Endodermal cell (in vitro differentiated cells): ENCODE measurements at regions not wholly inside any gene's neighbourhood (a gene's known extent, or its start where the extent isn't known, plus 50 kb on each side); places are given as distances from the start of the nearest gene placed in this dataset.

ENCODE experiments used
- DNase-seq: peaks from one replicate; pipeline ENCODE4 v3.0.0-alpha.2; 2017
- H3K27ac ChIP-seq: 2 replicates; pipeline ENCODE4 v1.5.1; 2013; ENCODE audit warnings: mild to moderate bottlenecking, low read depth, low read length, moderate library complexity
- H3K27me3 ChIP-seq: 2 replicates; pipeline ENCODE4 v1.6.1; 2013; ENCODE audit warnings: mild to moderate bottlenecking, low read length, moderate library complexity; ENCODE audit not compliant: insufficient read depth, control insufficient read depth, poor library complexity, severe bottlenecking
- H3K36me3 ChIP-seq: 2 replicates; pipeline ENCODE4 v1.7.0; 2013; ENCODE audit warnings: mild to moderate bottlenecking, low read length, moderate library complexity; ENCODE audit not compliant: control insufficient read depth, insufficient read depth
- H3K4me1 ChIP-seq: one replicate; pipeline ENCODE4 v1.7.0; 2013; ENCODE audit warnings: low read length; ENCODE audit not compliant: control insufficient read depth, insufficient read depth
- H3K4me3 ChIP-seq: 2 replicates; pipeline ENCODE4 v1.5.1; 2013; ENCODE audit warnings: mild to moderate bottlenecking, low read length, moderate library complexity
- H3K9ac ChIP-seq: 2 replicates; pipeline ENCODE4 v1.6.1; 2013; ENCODE audit warnings: mild to moderate bottlenecking, low read length, moderate library complexity; ENCODE audit not compliant: poor library complexity, severe bottlenecking; ENCODE audit errors: extremely low read depth
- H3K9me3 ChIP-seq: 2 replicates; pipeline ENCODE4 v1.6.1; 2013; ENCODE audit warnings: mild to moderate bottlenecking, low read length, moderate library complexity; ENCODE audit not compliant: control insufficient read depth
- H3K27ac Mint-ChIP-seq: 2 replicates; pipeline ENCODE4 v1.8.0; 2020; ENCODE audit warnings: mixed read lengths
- H3K27me3 Mint-ChIP-seq: 2 replicates; pipeline ENCODE4 v1.8.0; 2021; ENCODE audit warnings: mild to moderate bottlenecking, mixed read lengths; ENCODE audit not compliant: insufficient read depth
- H3K36me3 Mint-ChIP-seq: 2 replicates; pipeline ENCODE4 v1.8.0; 2020; ENCODE audit warnings: low read depth, mixed read lengths
- H3K4me1 Mint-ChIP-seq: 2 replicates; pipeline ENCODE4 v1.8.0; 2020; ENCODE audit warnings: mixed read lengths
- H3K4me3 Mint-ChIP-seq: 2 replicates; pipeline ENCODE4 v1.8.0; 2020; ENCODE audit warnings: mild to moderate bottlenecking, moderate library complexity, mixed read lengths
- H3K9me3 Mint-ChIP-seq: 2 replicates; pipeline ENCODE4 v1.8.0; 2020; ENCODE audit warnings: mild to moderate bottlenecking, mixed read lengths
- WGBS, 2 experiments: methylation state at CpG; one replicate each; pipeline versions ENCODE4 v1.1.5 to v1.1.7; 2013; ENCODE audit warnings: missing lambda C conversion rate in 2 of 2, mixed read lengths in 1 of 2; ENCODE audit not compliant: insufficient coverage in 1 of 2, insufficient read length in 1 of 2; 5-methylcytosine and 5-hydroxymethylcytosine counted together
- TF ChIP-seq, protein P1 (sequence below): fragments of 200-600 bp; sonication (generic); conservative IDR thresholded peaks from 2 replicates; pipeline ENCODE4 v1.5.0; 2021; ENCODE audit warnings: antibody characterized with exemption, mild to moderate bottlenecking

DNA sequence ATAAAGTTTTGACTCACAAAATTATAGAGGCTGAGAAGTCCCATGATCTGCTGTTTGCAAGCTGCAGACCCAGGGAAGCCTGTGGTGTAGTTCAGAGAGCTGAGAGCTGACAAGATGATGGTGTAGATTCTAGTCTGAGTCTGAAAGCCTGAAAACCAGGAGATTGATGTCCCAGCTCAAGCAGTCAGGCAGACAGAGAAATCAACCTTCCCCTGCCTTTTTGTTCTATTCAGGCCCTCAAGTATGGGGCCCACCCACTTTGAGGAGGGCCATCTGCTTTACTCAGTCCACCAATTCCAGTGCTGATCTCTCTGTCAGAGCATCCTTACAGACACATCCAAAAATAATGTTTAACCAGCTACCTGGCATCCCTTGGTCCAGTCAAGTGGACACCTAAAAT is 479.6 kb downstream of the STK39 start:
- no peaks in the 10 kb centered on the region for H3K27me3 ChIP-seq
- TF ChIP-seq, protein P1, sequence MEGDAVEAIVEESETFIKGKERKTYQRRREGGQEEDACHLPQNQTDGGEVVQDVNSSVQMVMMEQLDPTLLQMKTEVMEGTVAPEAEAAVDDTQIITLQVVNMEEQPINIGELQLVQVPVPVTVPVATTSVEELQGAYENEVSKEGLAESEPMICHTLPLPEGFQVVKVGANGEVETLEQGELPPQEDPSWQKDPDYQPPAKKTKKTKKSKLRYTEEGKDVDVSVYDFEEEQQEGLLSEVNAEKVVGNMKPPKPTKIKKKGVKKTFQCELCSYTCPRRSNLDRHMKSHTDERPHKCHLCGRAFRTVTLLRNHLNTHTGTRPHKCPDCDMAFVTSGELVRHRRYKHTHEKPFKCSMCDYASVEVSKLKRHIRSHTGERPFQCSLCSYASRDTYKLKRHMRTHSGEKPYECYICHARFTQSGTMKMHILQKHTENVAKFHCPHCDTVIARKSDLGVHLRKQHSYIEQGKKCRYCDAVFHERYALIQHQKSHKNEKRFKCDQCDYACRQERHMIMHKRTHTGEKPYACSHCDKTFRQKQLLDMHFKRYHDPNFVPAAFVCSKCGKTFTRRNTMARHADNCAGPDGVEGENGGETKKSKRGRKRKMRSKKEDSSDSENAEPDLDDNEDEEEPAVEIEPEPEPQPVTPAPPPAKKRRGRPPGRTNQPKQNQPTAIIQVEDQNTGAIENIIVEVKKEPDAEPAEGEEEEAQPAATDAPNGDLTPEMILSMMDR: no peak
- Mint-ChIP-seq H3K4me3 (no peak overlapping the region), H3K4me1 (no peaks in the 10 kb centered on the region), H3K9me3 (no peaks in the 10 kb centered on the region), H3K27ac (no peak overlapping the region), H3K27me3 (no peaks in the 10 kb centered on the region), H3K36me3 (no peaks in the 10 kb centered on the region)
- H3K9ac ChIP-seq: no peak overlapping the region
- no peaks in the 10 kb centered on the region for H3K4me1 ChIP-seq
- no peak overlapping the region for H3K27ac ChIP-seq
- no peak overlapping the region for H3K4me3 ChIP-seq
- no peaks in the 10 kb centered on the region for H3K36me3 ChIP-seq
- H3K9me3 ChIP-seq: peaks cover 3% of the 10 kb centered on the region
- DNase-seq: no peak

DNA sequence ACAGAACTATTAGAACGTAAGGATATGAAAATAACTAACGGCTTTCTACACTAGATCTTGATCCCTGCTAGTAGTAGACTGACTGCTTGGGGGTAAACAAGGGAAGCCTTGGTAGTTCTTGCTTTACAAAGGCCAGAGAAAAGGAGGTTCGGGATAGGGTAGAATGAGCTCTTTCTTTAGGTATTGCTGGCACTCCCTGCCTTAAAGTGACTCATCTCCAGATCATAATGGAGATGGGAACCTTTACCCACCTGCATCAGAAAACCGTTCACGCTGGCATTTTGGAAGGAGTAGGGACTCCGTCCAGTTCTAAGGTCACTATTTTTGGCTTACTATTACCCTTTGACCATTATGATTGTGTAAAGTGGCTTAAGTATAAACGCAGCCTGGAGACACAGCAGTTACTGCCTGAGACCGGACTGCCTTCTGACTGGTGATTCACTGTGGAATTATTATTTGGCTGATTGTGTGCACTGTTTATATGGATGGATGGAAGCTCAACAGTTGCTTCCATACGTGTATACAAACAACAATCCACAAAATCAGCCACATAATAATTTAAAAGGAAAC is 482.5 kb downstream of the STK39 start:
- DNase-seq: no peak
- H3K27me3 Mint-ChIP-seq: no peaks in the 10 kb centered on the region
- no peaks in the 10 kb centered on the region for H3K36me3 Mint-ChIP-seq
- Histone ChIP-seq H3K9ac (no peak overlapping the region), H3K4me3 (no peak overlapping the region), H3K27me3 (no peaks in the 10 kb centered on the region), H3K36me3 (no peaks in the 10 kb centered on the region), H3K4me1 (peaks cover 3% of the 10 kb centered on the region), H3K9me3 (peaks cover 3% of the 10 kb centered on the region), H3K27ac (no peak overlapping the region)
- peaks cover 23% of the 10 kb centered on the region for H3K4me1 Mint-ChIP-seq
- no peaks in the 10 kb centered on the region for H3K9me3 Mint-ChIP-seq
- H3K27ac Mint-ChIP-seq: no peak overlapping the region
- H3K4me3 Mint-ChIP-seq: no peak overlapping the region
- WGBS, 2 experiments: 90 to 93% methylated on average over 2 to 9 of the region's 9 CpGs
- TF ChIP-seq, protein P1: no peak

DNA sequence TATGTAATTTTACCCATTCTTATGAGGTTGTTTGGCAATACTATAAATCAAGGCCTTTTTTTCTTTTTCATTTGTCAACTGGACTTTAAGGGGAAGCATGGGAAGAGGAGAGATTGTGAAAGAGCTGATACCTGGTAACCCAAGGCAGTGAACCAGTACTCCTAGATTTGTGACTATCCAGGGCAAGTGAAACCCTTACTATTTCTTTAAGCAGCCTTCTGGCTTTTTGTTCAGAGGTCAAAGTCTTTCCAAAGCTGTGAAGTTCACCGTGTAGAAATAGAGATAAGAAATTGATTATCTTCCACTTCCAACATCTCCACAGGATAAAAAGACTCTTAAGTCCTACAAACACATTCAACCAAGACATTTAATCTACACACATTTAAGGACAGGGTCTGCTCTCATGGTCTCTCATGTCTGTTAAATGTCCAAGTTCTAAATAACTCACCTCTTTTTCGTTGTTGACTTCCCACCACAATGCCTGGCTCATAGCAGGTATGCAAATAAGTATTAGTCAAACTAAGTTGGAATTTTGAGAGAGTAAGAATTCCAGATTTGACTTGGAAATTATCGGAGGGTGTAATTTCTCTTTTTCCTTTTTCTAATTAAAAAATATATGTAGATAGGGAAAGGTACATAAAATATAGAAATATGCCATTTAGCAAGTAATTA is 485.8 kb downstream of the STK39 start:
- H3K36me3 Mint-ChIP-seq: no peaks in the 10 kb centered on the region
- WGBS, 2 experiments: 52% methylated on average over 2 of the region's 3 CpGs; no CpG with 5 or more reads in 1 of the 2 experiments
- peaks cover 23% of the 10 kb centered on the region for H3K4me1 Mint-ChIP-seq
- DNase-seq: no peak
- TF ChIP-seq, protein P1: no peak
- Histone ChIP-seq H3K4me3 (peak overlapping the region; percentile 27), H3K9me3 (peaks cover 3% of the 10 kb centered on the region), H3K4me1 (peaks cover 3% of the 10 kb centered on the region), H3K27me3 (no peaks in the 10 kb centered on the region), H3K27ac (no peak overlapping the region), H3K36me3 (no peaks in the 10 kb centered on the region), H3K9ac (no peak overlapping the region)
- H3K9me3 Mint-ChIP-seq: no peaks in the 10 kb centered on the region
- peak overlapping the region; percentile 7 for H3K4me3 Mint-ChIP-seq
- peak overlapping the region; percentile 72 for H3K27ac Mint-ChIP-seq
- no peaks in the 10 kb centered on the region for H3K27me3 Mint-ChIP-seq
